ENCODE measurements at regions not wholly inside any gene's neighbourhood (a gene's known extent, or its start where the extent isn't known, plus 50 kb on each side); places are given as distances from the start of the nearest gene placed in this dataset.

- no peak for FAIRE-seq
Observed at GRCh38 chr3:74676-75243, 121.8 kb upstream of the CHL1 start.

GRCh38 chr3:75260-75659, 121.3 kb upstream of the CHL1 start:
- DNase-seq (ENCODE audit: extremely low spot score, insufficient read length, low read depth) (no peak), FAIRE-seq (no peak)

More at GRCh38 chr3:74676-75243, 121.8 kb upstream of the CHL1 start:
- DNase-seq (ENCODE audit: extremely low spot score, insufficient read length, low read depth) = no peak

- FAIRE-seq (no peak), DNase-seq (ENCODE audit: extremely low spot score, insufficient read length, low read depth) (no peak)
Observed at GRCh38 chr3:79542-79941, 117.0 kb upstream of the CHL1 start.

DNA sequence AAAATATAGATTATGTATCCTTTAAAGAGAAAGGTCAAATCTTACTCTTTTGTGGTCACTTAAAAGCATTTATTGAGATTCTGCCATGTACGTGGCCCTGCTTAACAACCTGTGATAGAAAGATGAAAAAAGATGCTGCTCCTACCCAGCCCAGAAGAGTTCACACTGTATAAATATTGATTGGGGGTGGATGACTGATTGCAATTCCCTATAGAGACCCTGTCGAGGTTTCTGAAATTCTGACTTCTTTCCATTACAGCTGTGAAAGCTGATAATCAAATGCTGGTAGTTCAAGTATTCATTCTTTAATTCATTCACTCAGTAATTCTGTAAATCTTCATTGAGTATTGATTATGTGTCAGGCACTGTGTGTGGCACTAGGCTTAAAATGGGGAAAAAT, 114.1 kb upstream of the CHL1 start:
- DNase-seq (ENCODE audit: extremely low spot score, insufficient read length, low read depth) = no peak
- FAIRE-seq = no peak

GRCh38 chr3:83096-83495, 113.5 kb upstream of the CHL1 start:
- FAIRE-seq (no peak), DNase-seq (ENCODE audit: extremely low spot score, insufficient read length, low read depth) (no peak)

DNA sequence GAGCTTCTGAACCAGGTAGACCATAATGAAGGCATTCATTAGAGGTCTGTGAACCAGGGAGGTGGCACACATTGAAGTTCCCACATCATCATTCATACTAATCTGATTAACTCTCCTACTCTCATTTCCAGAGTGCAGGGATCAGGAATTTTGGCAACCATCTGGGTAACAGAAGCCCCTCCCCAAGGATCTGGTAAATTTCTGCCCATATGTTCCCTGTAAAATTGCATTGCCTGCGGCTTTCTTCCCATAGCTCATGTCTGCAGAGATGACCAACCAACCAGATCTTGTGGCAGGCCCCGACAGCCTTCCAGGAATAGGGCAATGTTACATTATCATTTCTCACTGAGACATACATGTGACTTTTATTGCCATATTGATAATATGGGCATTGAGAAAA, 111.4 kb upstream of the CHL1 start:
- DNase-seq (ENCODE audit: extremely low spot score, insufficient read length, low read depth) = no peak
- FAIRE-seq = no peak

GRCh38 chr3:88267-88666, 108.3 kb upstream of the CHL1 start:
- FAIRE-seq (no peak), DNase-seq (ENCODE audit: extremely low spot score, insufficient read length, low read depth) (no peak)

GRCh38 chr3:93746-94145, 102.8 kb upstream of the CHL1 start:
- DNase-seq (ENCODE audit: extremely low spot score, insufficient read length, low read depth) (no peak), FAIRE-seq (no peak)

- no peak for FAIRE-seq
- DNase-seq (ENCODE audit: extremely low spot score, insufficient read length, low read depth) = no peak
Observed at GRCh38 chr3:96259-96658, 100.3 kb upstream of the CHL1 start.

GRCh38 chr3:97417-98258, 98.9 kb upstream of the CHL1 start:
- FAIRE-seq = no peak
- no peak for DNase-seq (ENCODE audit: extremely low spot score, insufficient read length, low read depth)

DNA sequence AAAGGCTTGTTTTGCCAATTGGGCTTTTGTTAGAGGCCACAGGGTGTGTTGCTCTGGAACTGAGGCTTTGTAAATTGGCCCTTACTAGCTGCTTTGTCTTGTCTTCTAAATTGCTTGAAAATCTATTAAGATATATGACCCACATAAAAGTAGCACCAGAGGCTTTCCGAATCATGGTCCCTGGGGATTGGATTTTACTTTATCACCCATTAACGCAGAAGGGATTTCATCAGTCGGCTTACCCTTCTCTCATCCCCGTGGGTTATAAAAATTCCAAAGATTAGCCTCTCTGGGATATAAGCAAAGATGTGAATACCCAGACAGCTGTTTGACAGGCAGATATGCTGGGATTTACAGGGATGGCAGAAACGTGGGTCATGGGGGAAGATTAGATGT, 98.3 kb upstream of the CHL1 start:
- FAIRE-seq = no peak
- no peak for DNase-seq (ENCODE audit: extremely low spot score, insufficient read length, low read depth)

GRCh38 chr3:99506-99905, 97.1 kb upstream of the CHL1 start:
- no peak for FAIRE-seq
- DNase-seq (ENCODE audit: extremely low spot score, insufficient read length, low read depth) = no peak

DNA sequence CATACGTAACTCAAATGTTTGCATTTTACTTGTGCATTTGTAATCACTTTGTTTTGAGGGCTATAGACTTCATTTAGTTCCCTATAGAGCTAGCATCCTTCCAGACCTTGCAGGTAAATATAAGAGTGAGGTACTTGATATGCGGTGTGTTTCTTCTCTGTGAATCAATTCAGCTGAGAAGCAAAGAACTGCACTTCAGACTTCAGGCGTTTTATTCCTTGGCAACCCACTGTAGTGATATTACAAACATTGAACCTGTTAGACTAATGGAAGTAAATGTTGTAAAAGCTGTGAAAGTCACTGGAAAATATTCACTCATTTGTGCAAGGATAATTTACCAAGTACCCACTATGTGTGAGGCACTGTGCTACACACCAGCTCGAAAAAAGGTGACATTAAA, 94.1 kb upstream of the CHL1 start:
- FAIRE-seq (no peak), DNase-seq (ENCODE audit: extremely low spot score, insufficient read length, low read depth) (no peak)

GRCh38 chr3:103991-104390, 92.6 kb upstream of the CHL1 start:
- DNase-seq (ENCODE audit: extremely low spot score, insufficient read length, low read depth) = no peak
- FAIRE-seq = no peak

DNA sequence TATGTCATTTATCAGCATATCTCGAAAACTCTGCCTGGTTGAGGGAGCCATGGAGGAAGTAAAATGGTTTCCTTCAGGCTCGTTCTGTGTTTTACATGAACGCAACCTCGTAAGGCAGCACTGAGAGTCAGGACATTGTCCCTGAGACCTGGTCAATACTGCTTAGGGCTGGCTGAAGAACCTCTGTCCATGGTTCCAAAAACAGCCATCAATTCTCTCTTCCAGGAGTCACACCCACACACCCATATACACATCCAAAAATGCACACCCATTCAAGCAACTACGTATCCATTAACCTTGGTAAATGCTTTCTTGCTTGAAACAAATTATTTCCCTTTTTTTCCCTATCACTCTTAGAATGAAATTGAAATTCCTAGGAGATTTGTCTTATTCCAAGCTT, 91.0 kb upstream of the CHL1 start:
- no peak for FAIRE-seq

GRCh38 chr3:106619-107018, 89.9 kb upstream of the CHL1 start:
- DNase-seq (ENCODE audit: extremely low spot score, insufficient read length, low read depth) = no peak
- FAIRE-seq = no peak

More for the DNA sequence above, 91.0 kb upstream of the CHL1 start:
- no peak for DNase-seq (ENCODE audit: extremely low spot score, insufficient read length, low read depth)

DNA sequence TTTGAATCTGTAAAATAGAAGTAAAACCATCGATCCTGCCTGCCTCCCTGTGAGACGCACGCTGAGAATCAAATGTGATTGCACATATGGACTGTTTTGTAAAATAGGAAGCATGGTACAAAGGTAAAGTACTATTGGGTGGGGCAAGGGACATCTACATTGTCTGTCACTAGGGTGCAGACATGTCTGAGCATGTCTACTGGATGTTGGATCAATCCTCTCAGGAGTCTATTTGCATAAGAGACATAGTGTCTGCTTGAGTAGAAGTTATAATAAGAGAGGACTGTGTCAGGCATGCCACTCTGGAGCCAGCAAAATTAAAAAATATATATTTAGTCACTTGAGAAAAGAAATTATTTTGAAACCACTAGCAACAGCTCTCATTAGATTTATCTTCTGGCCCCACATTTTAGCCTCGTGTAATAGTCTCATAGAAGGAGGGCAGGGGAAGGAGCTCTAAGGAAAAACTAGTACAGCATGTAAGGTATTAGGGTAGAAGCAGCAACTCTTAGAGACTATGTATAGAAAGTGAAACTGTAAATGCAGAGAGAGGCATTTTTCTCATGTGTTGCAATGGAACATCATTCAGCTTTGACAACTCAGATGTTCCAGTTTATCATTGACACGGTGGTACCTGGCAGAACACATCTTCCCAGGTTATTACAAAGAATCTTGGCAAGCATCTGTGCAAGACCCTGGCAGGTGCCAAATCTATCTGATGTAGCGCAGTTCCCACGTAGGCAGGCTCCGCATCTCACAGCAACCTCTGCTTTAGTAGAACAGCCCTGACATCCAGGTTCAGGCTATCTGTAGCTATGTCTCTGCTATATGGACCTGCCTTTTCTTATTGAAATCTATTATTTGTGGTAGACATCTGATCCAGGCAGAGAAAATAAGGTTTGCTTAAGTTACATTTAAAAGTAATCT, 85.2 kb upstream of the CHL1 start:
- FAIRE-seq (peak; percentile 53), DNase-seq (ENCODE audit: extremely low spot score, insufficient read length, low read depth) (no peak)

DNA sequence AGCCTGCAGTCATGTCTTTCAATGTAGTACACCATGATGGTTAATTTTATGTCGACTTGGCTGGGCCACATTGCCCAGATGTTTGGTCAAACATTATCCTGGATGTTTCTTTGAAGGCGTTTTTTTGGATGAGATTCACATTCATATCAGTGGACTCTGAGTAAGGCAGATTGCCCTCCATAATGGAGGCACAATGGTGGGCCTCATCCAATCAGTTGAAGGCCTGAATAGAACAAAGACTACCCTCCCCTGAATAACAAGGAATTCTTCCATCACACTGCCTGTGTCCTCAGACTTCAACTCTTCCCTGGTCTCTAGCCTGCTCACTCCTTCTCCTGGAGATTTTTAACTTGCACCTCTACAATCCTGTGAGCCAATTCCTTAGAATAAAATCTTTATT, 83.8 kb upstream of the CHL1 start:
- FAIRE-seq = no peak
- DNase-seq (ENCODE audit: extremely low spot score, insufficient read length, low read depth) = no peak

DNA sequence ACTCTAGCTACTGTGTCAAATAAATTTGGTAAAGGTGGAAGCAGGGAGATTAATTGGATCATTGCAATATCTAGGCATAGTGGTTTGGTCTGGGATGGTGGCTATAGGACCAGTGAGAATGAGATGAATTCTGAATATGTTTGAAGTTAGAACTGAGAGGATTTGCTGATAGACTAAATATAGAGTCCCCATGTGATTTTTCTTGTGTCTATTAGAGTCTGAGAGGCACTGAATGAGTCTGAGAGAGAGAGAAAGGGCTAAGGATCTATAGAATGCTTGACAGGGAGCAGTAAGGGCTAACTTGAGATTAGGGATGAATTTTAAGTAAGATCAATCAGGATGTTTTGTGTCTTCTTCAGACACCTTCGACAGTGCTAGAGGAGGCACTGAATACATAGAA, 77.9 kb upstream of the CHL1 start:
- FAIRE-seq (no peak), DNase-seq (ENCODE audit: extremely low spot score, insufficient read length, low read depth) (no peak)

- FAIRE-seq (no peak), DNase-seq (ENCODE audit: extremely low spot score, insufficient read length, low read depth) (no peak)
Observed at GRCh38 chr3:123341-123740, 73.2 kb upstream of the CHL1 start.

All from GM18507 (cell line).